ENCODE measurements at regions not wholly inside any gene's neighbourhood (a gene's known extent, or its start where the extent isn't known, plus 50 kb on each side); places are given as distances from the start of the nearest gene placed in this dataset.

DNA sequence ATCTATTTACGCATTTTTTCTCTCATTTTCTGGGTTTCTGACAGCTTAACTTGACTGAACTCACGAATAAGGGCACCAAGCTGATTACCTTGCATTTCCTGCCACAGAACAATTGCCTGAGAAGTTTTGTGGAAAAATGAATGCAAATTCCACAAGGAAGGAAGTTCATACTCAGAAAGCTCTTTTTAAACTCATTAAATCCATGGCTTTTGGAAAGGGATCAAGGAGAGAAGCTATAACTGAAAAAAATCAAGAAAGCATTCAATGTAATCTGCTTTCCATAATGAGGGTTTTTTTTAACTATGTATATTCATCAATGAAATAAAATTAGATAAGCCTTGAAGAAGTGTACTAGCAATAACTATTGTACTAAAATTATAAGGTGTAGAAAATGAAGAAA lies 252.5 kb downstream of the GPM6A start:
- H3K4me1 ChIP-seq (ENCODE audit: control insufficient read depth, insufficient read depth, low read length) = no peaks in the 10 kb centered on the region
- H3K9me3 ChIP-seq (ENCODE audit: control insufficient read depth in 2 of 2, low read length in 2 of 2) = no peaks in the 10 kb centered on the region
- no peak overlapping the region for H3K4me3 ChIP-seq (ENCODE audit: low read length in 2 of 2)
- no peaks in the 10 kb centered on the region for H3K36me3 ChIP-seq (ENCODE audit: control insufficient read depth in 2 of 2, insufficient read depth in 2 of 2, low read length in 2 of 2)
- no peaks in the 10 kb centered on the region for H3K27me3 ChIP-seq (ENCODE audit: control insufficient read depth in 1 of 2, insufficient read depth in 2 of 2, low read length in 2 of 2)
- no peak overlapping the region for H3K9ac ChIP-seq (ENCODE audit: low read length in 2 of 2)
- no peak overlapping the region for H3K27ac ChIP-seq (ENCODE audit: low read length)

- no peaks in the 10 kb centered on the region for H3K27me3 ChIP-seq (ENCODE audit: control insufficient read depth in 1 of 2, insufficient read depth in 2 of 2, low read length in 2 of 2)
- H3K36me3 ChIP-seq (ENCODE audit: control insufficient read depth in 2 of 2, insufficient read depth in 2 of 2, low read length in 2 of 2) = no peaks in the 10 kb centered on the region
- H3K9me3 ChIP-seq (ENCODE audit: control insufficient read depth in 2 of 2, low read length in 2 of 2) = no peaks in the 10 kb centered on the region
- peak overlapping the region in 1 of 2 donors; percentile 28 for H3K4me3 ChIP-seq (ENCODE audit: low read length in 2 of 2)
- H3K4me1 ChIP-seq (ENCODE audit: control insufficient read depth, insufficient read depth, low read length) = no peaks in the 10 kb centered on the region
- H3K27ac ChIP-seq (ENCODE audit: low read length) = no peak overlapping the region
- no peak overlapping the region for H3K9ac ChIP-seq (ENCODE audit: low read length in 2 of 2)
Measured at GRCh38 chr4:175560604-175561003, 251.5 kb downstream of the GPM6A start.

DNA sequence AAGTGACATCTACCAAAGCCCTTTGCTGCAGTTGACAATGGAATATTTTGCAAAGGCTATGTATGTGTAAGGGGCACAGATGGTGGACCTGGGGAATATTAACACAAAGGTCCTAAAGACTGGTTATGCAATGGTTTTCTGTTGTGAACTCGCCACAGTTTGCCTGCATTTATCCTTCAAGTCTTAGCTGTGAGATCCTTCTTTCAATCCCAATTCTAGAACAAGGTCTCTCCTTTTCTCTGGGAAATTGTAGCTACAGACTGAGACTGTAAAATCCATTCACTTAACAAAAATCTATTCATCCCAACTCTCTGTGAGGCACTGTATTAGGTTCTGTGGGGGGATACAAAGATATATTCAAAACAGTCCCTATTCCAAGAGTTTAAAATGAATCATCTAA lies 250.4 kb downstream of the GPM6A start:
- Histone ChIP-seq H3K27ac (ENCODE audit: low read length) (no peak overlapping the region), H3K4me1 (ENCODE audit: control insufficient read depth, insufficient read depth, low read length) (no peaks in the 10 kb centered on the region), H3K4me3 (ENCODE audit: low read length in 2 of 2) (no peak overlapping the region), H3K36me3 (ENCODE audit: control insufficient read depth in 2 of 2, insufficient read depth in 2 of 2, low read length in 2 of 2) (no peaks in the 10 kb centered on the region), H3K9ac (ENCODE audit: low read length in 2 of 2) (no peak overlapping the region), H3K9me3 (ENCODE audit: control insufficient read depth in 2 of 2, low read length in 2 of 2) (no peaks in the 10 kb centered on the region), H3K27me3 (ENCODE audit: control insufficient read depth in 1 of 2, insufficient read depth in 2 of 2, low read length in 2 of 2) (no peaks in the 10 kb centered on the region)

GRCh38 chr4:175562111-175562510 lies 250.0 kb downstream of the GPM6A start:
- no peaks in the 10 kb centered on the region for H3K27me3 ChIP-seq (ENCODE audit: control insufficient read depth in 1 of 2, insufficient read depth in 2 of 2, low read length in 2 of 2)
- no peak overlapping the region for H3K9ac ChIP-seq (ENCODE audit: low read length in 2 of 2)
- no peak overlapping the region for H3K27ac ChIP-seq (ENCODE audit: low read length)
- H3K36me3 ChIP-seq (ENCODE audit: control insufficient read depth in 2 of 2, insufficient read depth in 2 of 2, low read length in 2 of 2) = no peaks in the 10 kb centered on the region
- no peaks in the 10 kb centered on the region for H3K4me1 ChIP-seq (ENCODE audit: control insufficient read depth, insufficient read depth, low read length)
- no peak overlapping the region for H3K4me3 ChIP-seq (ENCODE audit: low read length in 2 of 2)
- H3K9me3 ChIP-seq (ENCODE audit: control insufficient read depth in 2 of 2, low read length in 2 of 2) = no peaks in the 10 kb centered on the region

DNA sequence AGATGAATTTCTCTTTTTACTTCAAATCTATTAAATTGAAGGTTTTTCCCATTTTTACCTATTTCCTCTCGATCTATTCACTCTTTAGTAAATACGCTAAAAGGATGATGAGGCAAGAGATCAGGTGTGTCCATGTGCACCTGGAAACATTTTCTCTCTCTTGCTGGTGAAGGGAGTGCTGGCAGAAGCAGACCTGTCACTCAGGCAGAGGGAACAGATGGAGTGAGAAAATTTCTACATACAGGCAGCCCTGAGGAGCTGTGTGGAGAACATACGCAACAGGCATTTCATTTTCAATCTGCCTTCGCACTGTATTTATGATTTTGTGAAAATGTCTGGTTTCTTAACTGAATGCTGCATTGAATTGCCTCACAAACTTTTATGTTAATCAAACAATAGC lies 249.5 kb downstream of the GPM6A start:
- Histone ChIP-seq H3K27ac (ENCODE audit: low read length) (no peak overlapping the region), H3K4me3 (ENCODE audit: low read length in 2 of 2) (no peak overlapping the region), H3K9me3 (ENCODE audit: control insufficient read depth in 2 of 2, low read length in 2 of 2) (no peaks in the 10 kb centered on the region), H3K4me1 (ENCODE audit: control insufficient read depth, insufficient read depth, low read length) (no peaks in the 10 kb centered on the region), H3K27me3 (ENCODE audit: control insufficient read depth in 1 of 2, insufficient read depth in 2 of 2, low read length in 2 of 2) (no peaks in the 10 kb centered on the region), H3K9ac (ENCODE audit: low read length in 2 of 2) (no peak overlapping the region), H3K36me3 (ENCODE audit: control insufficient read depth in 2 of 2, insufficient read depth in 2 of 2, low read length in 2 of 2) (no peaks in the 10 kb centered on the region)

Measured in stomach smooth muscle (tissue), 2 donors.